SHP77 treated with DMSO at 0.1 percent for 48 hours (cell line): ENCODE measurements at regions not wholly inside any gene's neighbourhood (a gene's known extent, or its start where the extent isn't known, plus 50 kb on each side); places are given as distances from the start of the nearest gene placed in this dataset.
"Not testable (repeated sequence)": the region's sequence is repeated elsewhere in the genome, so short reads cannot be mapped to it uniquely, and the experiment has no call there.

Experiments used
- DNase-seq: peaks from one replicate; lab custom pipeline; 2025; lab: John Stamatoyannopoulos, UW

DNA sequence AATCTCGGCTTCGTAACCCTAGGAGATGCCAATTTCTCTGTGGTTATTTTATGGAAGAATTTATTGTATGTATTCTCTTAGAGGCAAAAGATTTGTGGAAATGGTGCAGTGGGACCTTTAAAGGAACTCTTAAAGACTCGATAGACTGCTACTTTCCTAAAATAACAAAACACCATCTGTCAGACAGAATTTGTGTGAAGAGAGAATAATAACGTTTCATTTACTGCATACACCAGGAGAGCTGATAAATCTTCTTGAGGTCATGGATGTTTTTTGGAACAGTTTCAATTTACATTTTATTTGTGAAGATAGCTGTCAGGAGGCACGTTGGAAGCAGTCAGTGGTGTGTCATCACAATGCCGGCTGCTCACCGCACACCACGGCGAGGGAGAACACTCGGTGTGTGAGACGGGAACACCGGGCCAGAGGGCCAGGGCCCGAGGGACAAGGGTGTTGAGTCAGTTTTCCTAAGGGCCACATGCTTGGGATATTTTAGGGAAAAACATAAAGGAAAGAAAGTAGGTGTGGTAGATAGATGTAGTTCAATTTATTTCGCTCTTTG, 1681.0 kb upstream of the DDX18 start:
- no peak for DNase-seq

DNA sequence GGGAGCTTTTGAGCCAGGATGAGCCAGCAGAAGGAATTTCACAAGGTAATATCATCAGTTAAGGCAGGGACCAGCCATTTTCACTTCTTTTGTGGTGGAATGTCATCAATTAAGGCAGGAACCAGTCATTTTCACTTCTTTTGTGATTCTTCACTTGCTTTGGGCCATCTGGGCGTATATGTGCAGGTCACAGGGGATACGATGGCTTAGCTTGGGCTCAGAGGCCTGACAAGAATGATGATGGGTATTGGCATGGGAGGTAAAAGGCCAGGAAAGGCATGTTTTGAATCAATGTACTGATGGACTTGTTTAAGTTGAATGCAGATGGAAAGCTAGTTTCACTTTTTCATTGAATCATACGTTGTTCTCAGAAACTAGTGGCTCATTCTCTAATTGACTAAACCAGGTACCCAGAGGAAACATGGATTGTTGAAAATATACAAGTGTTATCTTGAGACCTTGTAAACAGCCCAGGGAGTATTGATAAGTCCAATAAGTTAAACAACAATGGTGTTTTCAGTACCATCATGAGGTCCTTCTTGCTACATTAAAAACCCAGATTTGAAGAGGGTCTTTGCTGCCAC, 1672.5 kb upstream of the DDX18 start:
- DNase-seq: no peak

DNA sequence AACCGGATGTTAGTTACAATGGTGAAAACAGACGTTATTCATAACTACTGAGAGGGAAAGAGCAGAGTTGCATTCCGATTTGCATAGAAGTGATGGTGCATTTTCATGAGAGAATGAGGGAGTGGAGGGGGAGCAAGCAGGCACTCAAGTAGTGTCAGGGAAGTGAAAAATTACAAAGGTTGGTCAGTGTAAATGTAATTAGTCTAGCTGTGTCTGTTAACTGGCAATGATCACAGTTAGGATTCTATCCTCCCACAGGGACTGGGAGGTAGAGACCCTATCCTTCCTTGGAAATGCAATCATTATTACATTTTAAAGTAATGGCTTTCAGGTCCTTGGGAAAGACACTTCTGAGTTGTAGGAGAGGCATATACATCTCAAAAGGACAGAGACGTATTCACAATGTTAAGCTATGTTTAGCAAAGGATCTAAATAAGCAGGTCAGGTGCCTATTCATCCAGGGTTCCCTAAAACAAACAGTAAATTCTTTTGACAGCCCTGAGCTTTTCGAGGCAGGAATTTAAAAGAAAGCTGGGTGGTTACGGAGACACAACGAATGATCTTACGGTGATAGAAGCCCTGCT, 1671.8 kb upstream of the DDX18 start:
- DNase-seq: no peak

DNA sequence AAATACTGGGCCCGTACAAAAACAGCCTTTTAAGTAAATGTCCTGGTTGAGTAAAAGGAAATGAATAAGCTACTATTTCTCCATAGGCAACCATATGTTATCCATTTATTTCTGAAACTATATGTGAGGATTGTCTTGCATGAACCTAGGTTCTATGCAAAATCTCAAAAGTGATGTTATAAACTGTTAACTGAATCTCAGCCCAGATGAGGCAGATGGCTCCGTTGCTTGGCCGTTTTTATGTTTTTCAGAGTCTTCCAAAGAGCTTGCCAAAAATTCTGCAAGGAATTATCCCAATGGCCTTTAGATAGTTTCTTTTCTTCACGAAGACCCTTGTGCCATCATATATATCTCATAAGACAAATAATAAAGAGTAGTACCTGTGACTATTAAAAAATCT, 1669.5 kb upstream of the DDX18 start:
- DNase-seq: no peak

DNA sequence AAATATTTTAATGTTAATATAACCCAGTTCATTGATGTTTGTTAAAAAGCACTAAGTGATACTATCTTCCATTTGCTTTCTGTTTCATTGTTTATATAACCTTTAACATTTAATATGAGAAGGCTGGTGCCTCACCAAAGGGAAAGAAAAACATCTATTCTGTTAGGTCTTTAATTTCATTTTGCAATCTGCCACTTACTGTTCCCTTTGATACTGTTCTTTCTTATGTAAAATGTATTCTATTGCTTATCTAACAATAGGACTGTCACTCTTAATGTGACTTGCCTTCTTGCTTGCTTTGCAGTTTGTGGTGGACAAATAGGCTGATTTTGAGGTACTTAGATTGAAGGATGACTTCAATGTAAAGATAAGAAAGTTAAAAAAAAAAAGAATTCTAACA, 1666.1 kb upstream of the DDX18 start:
- no peak for DNase-seq

DNA sequence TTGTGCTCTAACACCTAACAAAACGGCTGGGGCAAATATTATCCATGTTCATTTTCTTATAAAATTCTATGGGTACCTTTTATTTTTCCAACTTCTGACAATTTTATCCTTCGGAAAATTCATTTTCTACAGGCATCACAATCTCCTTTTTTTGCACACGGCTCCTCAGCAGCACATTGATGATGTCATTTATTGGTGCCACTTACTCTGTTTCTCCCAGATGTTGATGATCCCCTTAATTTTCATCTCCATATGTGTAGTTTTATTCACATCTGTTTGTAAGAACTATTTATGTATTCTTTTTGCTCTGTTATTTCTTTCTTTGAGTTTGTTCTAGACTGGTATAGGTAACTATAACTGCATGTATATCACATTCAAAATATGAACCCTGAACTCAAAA, 1660.8 kb upstream of the DDX18 start:
- DNase-seq: no peak

DNA sequence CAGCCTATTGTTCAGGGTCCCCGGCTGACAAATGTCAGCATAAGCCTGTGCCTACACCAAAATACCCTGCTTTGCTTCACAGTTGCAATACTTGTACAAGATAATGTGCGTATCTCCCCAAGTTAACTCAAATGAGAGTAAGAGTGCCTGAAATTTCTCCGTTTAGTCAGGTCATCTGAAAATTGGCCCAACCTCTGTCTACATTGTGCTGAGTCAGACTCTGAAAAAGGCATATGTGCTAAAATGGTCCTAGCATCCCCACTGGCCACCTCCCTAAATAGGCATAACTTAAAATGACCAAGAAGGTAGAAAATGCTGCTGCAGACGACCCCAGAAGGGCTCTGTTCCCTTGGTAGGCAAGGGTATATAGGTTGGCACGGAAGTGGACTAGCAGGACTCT, 1653.8 kb upstream of the DDX18 start:
- DNase-seq: no peak

DNA sequence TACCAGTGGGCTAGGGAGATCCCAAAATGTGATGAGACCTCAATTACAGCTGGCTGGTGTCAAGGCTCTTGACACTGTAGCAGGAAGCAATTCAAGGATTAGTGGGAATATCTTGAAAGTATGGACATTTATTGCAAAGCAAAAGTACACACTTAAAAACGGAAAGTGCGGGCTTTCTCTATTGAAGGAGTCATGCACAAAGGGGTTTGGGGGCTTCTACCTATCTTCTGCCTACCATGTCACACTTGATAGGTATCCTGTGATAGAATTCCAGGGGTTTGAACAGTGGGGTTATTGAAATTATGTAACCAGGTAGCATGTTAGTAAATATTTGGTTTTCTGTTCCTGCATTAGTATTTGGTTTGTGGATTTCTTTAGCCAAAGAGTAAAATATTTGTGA, 1652.1 kb upstream of the DDX18 start:
- no peak for DNase-seq

DNA sequence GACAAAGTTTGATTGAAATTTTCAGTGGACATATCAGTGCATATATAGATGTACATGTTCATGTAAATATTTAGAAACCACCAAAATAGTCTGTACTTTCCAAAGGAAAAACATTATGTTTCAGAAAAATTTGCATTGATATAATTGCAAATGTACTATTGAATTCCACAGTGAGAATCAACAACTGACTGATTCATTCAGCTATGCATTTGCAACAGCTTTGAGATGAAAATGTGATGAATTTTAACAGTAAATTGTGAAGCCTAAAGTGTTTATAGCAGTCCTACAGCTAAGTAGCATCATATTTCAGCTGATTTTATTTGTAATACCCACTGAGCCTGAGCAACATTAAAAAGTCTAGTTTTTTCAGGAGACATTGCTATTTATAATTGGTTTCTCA, 1647.4 kb upstream of the DDX18 start:
- no peak for DNase-seq

DNA sequence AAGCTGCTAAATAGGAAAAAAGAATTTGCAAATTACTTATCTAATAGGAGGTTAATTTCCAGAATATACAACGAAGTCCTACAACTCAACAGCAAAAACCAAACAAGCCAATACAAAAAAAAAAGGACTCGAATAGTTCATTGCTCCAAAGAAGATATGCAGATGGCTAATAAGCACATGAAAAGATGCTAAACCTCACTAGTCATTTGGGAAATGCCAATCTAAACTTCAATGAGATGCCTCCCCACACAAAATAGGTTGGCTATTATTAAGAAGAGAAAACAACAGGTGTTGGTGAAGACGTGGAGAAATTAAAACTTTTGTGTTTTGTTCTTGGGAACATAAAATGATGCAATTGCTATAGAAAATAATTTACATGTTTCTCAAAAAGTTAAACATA, 1634.4 kb upstream of the DDX18 start:
- DNase-seq: no peak

DNA sequence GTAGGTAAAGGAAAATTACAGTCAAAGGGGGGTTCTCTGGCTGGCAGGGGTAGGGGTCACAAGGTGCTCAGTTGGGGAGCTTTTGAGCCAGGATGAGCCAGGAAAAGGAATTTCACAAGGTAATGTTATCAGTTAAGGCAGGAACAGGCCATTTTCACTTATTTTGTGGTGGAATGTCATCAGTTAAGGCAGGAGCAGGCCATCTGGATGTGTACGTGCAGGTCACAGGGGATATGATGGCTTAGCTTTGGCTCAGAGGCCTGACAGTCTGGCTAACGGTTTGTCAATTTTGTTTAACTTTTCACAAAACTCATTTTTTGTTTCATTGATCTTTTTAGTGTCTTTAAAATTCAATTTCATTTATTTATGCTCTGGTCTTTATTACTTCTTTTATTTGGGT, 1623.8 kb upstream of the DDX18 start:
- not testable (repeated sequence) for DNase-seq

DNA sequence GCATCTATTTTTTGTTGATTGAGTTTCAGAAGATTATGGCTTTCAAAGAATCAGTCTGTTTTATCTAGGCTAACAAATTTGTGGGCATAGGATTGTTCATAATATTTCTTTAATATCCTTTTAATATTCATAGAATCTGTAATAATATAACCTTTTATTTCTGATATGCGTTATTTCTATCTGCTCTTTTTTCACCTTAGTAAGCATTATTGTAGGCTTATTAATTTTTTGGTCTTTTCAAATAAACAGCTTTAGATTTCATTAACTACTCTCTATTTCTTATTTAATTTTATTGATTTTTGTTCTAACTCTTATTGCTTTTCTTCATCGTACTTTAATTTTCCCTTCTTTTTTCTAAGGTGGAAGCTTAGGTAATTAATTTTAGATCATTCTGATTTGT, 1614.4 kb upstream of the DDX18 start:
- DNase-seq: no peak

DNA sequence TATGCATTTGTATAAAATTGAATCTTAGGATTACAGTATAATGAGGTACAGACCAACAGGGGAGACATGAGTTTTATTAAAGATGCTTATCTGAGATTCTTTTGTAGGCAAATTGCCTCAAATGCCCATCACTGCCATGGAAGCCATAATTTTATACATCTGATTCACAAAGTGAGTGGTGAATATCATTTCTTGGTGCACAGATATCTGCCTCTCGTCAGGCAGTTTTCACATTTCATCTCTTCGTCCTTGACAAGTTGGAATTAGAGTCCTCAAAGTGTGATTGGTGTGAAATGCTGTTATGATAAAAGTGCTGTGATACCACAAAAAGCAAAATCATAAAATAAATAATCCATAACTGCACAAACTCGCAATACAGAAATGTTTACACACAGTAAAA, 1602.8 kb upstream of the DDX18 start:
- DNase-seq: no peak

DNA sequence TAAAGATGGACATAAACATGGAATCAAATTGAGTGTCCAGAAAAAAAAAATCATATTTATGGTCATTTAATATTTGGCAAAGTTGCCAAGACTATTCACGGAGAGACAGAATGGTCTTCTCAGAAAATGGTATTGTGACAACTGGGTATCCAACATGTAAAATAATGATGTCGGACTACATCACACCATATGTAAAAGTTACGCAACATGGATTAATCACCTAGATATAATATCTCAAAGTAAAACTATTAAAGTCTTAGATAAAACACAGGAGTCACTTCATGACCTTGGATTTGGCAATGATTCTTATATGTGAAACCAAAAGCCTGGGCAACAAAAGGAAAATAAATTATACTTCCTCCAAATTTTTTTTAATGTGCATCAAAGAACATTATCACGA, 1591.7 kb upstream of the DDX18 start:
- no peak for DNase-seq

DNA sequence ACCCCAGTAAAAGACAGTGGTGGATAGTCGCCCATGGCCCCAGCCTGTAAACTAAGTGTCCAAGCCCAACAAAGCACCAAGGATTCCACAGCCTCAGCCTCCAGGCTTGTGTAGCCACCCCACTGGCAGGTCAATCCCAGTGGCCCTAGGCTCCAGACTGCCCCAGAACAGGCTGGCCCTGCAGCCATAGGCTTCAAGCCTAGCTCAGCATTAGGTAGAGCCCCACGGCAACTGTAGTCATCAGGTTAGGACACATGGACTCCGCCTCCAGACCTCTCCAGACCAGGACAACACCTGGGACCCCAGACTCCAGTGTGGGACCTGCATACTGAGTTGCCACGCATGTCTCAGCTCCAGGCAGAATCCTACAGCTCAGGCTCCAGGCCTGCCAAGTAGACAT, 1590.6 kb upstream of the DDX18 start:
- DNase-seq: no peak

DNA sequence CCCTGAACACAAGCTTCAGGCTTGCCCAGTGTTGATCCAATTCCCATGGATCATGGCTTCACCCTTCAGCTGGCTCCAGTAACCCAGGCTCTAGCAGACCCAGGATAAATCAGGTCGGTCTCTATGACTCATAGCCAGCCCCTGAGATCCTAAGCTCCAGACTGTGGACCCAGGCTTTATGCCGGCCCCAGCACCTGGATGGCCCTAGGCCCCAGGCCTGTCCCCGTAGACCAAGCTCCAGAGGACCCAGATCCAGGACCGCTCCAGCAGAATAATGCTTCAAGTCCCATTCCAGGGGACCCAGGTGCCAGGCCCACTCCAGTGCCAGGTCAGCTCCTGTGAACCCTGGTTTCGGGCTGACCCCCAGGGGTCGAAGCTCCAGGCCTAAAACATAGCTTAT, 1589.9 kb upstream of the DDX18 start:
- no peak for DNase-seq

DNA sequence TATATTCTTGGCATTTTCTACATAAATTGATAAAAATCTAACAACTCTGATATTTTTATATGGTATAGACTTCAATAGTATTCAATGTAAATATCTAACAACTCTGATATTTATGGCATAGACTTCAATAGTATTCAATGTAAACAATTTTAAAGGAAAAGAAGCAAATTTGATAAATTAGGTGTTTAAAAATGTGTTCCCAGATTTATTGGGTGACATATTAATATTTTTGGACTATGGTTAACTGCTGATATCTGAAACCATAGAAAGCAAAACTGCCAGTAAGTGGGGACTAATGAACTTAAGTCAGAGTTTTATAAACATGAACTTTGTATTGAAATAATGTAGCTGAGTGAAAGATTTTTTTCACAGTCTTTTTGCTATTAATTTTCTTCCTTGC, 1576.0 kb upstream of the DDX18 start:
- no peak for DNase-seq

DNA sequence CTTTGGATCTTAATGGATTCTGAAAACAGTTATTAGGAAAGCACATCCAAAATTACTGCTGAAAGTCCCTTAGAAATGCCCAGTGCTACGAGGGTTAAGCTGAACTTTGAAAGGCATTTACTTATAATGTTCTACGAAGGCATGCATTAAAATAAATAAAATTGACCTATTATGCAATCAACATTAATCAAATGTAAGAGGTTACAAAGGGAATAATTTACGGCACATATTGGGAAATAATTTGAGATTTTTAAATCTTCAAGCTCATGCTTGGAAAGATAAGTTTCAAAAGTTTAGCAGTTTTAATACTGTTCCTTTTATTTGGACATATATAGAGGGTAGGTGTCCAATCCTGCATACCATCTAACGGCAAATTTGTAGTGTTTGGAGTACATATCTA, 1564.1 kb upstream of the DDX18 start:
- DNase-seq: no peak

DNA sequence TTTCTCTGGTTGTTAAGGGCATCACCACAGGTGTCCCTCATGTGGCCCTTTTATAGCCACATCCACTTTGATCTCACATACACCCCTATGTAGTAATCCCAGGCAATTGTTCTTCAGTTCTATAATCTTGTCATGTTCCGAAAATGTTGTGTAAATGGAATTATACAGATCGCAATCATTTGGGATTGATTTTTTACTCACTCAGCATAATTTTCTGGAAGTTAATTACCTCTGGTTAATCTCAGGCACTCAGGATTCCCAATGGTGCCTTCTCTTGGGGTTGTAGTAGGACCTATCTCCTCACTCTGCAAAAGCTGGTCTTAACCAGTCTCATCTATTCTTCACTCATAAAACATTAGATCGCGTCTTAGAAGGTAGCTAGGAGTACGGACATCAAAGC, 1549.6 kb upstream of the DDX18 start:
- DNase-seq: no peak

DNA sequence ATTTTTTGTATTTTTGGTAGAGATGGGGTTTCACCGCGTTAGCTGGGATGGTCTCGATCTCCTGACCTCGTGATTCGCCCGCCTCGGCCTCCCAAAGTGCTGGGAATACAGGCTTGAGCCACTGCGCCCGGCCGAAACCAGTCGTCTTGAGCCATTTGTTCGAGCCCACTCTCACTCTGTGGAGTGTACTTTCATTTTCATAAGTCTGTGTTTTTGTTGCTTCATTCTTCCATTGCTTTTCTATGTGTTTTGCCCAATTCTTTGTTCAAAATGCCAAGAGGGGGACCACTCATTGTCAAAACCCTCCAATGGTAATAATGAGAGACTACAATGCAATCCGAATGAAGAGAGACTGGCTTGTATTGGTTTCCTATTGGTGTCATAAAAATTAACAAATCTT, 1545.5 kb upstream of the DDX18 start:
- no peak for DNase-seq

DNA sequence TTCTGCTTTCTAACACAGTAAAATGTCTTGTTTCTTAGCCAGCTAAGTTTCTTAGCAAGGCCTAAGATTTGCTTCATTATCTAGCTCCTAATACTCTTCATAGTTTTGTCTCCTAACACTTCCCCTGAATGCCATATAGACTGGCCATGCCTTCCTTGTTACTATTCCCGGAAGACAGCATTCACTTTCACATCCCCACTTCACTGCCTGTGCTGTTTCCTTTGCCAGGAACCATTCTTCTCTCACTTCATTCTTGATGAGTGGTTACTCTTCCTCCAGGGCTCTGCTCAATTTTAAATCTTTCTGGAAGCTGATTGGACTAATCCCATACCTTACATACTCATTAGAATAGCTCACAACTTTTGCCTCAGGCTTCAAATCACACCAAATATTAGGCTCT, 1510.2 kb upstream of the DDX18 start:
- DNase-seq: no peak

DNA sequence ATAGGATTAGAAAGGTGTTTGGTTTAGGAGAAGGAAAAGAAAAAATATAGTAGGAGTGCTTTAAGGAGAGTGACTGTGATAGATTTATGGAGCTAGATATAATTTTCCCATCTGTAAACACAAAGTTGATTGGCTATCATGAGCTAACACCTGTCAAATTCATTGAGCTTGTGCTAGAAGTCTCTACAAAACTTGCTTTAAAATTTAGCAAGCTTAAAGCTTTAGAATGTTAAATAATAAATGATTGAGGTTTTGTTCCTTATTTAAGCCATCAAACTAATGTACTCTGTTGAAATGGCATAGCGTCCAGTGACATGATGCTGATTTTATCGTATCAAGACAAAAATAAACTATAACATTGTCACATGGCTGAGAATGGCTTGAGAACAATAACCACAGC, 1497.4 kb upstream of the DDX18 start:
- DNase-seq: no peak

DNA sequence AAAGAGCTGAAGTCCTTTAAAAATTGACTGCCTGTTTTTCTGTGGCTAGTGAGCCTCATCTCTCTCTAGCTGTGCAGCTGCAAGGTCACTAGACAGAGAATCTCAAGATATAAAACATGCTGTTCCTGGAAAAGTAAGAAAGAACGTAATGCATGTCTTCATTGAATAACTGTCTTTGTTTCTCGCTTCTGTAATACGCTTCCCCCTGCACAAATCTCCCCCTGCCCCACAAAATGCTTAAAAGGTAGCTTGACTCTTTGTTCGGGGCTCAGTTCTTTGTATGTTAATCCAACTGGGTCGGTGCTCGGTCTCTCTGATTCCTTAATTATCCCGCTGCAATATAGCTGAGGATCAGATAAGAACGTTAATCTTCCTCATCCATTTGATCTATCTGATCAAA, 1495.9 kb upstream of the DDX18 start:
- not testable (repeated sequence) for DNase-seq

DNA sequence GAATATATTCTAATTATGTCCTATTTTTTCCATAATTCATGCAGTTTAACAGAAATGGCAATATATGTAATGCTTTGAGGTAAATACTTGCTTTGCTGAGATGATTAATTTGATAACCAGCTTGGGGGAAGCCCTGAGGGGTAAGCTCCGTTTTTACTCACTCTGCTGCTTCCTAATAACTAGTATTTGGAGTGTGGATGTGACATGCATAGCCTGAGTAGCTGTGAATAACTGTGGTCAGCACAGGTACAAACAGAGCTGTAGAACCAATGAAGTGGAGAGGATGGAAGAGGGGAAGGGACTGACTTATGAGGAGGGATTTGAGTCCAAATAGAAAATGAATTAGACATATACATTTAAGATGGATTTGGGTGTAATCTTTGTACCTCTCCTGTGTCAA, 1495.5 kb upstream of the DDX18 start:
- no peak for DNase-seq
